Fibroblast of skin of abdomen (primary cell): ENCODE measurements at regions not wholly inside any gene's neighbourhood (a gene's known extent, or its start where the extent isn't known, plus 50 kb on each side); places are given as distances from the start of the nearest gene placed in this dataset.
A peak's percentile ranks its signal among the peaks of the same experiment; 100 is the strongest.
"Not testable (repeated sequence)": the region's sequence is repeated elsewhere in the genome, so short reads cannot be mapped to it uniquely, and the experiment has no call there.

Experiments
- DNase-seq: peaks from one replicate; pipeline ENCODE4 v3.0.0-alpha.2; 2013

DNA sequence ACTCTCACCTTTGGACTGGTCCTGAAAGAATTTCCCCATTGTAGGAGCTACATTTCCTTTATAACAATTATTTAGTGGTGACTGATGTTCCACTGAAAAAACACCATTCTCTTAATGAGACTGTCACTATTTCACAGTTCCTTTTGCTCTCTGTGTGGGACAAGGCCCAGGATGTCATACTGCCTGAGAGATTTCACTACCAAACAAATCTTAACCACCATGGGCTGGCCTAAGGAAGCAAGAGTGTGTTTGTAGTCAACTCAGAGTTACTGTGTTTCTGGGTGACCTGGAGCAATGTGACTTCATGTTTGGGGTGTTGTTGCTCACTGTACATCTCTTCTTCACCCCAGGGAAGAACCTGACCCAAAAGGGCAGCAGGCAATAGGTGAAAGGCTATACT is 50.1 kb upstream of the ZNF608 start:
- no peak for DNase-seq

DNA sequence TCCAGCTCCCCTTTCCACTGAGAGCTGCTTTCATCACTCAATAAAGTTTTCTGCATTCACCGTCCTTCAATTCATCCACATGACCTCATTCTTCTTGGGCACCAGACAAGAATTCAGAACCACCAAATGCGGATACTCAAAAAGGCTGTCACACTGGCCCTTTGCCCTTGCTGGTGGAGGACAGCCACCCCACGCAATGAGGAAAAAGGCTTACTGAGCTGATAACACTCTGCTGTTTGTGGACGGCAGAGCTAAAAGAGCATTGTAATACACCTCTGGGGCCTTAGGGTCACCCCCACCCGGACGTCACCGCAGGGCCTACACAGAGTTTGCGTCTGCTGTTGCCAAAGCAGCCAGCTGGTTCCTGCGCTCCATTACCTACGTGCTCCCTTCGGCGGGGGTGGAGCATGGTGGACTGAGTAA is 51.2 kb upstream of the ZNF608 start:
- no peak for DNase-seq

DNA sequence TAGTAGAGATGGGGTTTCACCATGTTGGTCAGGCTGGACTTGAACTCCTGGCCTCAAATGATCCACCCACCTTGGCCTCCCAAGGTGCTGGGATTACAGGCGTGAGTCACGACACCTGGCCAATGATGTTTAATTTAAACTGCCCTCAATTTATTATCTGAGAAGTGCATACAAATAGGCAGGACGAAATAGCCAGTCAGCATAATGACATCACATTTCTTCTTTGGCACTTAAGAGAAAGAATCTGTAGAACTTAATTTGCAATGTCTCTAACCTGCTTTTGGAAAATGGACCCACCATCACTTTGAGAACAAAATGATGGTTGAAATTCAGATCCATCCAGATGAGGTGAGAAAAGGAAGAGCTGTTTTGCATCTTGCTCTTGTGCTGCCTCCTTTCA is 52.5 kb upstream of the ZNF608 start:
- no peak for DNase-seq

DNA sequence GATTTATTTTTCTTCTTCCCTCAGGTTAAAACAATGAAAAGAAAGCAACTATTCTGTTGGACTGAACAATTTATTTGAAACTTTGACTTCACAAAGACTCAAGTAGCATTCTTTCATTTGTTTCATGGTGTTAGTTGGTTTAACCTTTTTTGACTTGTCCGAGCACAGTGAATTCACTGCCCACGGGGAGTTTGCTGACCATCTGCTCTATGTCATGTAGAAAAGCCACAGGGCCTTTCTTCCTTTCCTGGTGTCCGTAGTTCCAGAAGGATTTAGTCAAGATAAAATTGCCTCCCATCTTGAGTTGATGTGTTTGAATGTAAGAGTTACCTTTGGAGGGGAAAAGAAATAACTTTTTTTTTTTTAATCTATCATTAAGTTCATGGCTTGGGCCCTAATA is 55.1 kb upstream of the ZNF608 start:
- DNase-seq: no peak

DNA sequence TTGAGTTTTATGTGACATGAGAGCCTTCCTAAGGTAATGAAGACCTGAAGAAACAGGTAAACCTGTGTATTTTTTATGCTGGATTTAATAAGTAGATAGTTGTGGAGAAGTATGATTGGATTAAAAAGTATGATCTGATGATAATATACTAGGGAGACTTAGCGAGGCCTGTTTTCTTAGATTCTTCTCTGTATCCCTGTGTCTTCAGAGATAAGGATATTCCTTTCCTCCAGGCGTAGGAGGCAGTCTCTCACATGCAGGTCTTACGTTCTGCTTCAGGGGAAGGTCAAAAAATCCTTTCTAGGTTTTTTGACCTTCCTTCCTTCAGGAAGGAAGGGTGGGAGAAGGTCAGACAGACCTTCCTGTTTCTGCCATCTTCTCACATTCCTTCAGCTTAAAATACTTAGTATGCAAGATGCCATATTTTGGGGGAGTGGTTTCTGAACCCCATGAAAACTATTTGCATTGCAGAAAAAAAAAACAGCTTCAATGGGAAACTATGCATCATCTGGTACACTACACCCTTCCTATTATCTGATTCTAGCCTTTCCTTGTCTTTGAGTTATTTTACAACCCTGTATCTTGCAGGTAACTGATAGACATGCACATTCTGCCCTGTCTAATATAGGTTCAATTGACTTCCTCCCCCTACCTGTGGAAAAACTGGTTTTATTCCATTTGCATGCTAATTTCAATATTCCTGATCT is 57.3 kb upstream of the ZNF608 start:
- no peak for DNase-seq

DNA sequence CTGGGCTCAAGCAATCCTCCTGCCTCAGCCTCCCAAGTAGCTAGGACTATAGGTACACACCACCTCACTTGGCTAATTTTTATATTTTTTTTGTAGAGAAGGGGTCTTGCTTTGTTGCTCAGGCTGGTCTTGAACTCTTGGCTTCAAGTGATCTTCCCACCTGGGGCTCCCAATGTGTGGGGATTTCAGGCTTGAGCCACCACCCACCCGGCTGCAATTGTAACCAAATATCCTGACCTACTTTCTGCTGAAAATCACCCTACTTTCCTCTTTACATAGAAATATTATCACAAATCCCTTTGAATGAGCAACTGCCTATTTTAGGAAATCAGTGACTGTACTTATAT is 59.6 kb upstream of the ZNF608 start:
- no peak for DNase-seq

DNA sequence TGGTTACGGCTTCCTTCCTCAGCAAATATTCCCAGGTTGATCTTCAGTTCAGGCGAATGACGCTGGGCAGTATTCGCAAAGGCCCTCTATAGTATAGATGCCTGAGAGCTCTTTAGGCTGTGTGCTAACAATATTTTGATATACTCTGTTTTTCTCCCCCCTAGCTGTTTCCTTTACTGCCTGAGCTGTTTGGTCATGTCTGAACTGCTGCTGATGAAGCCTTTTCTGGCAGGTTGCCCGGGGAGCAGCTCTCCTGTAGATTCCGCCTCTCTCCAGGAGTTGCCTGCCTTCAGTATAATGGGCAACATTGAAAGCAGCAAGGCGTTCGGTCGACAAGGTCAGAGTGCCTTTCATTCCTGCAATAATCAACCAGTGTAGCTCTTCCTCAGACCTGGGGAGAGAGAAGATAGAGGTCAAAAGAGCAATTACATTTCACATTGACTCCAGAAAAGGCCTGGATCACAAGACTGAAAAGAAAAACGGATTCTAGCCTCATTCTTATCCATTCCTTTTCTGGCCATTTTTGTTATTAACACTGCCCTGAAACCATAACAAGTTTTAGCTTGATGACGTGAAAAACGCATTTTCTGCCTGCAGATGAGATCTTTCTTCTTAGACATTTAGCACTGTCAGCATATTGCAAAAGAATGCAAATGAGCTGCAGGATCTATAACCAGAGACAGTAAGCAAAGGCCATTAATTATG is 60.1 kb upstream of the ZNF608 start:
- peak; percentile 86 for DNase-seq

DNA sequence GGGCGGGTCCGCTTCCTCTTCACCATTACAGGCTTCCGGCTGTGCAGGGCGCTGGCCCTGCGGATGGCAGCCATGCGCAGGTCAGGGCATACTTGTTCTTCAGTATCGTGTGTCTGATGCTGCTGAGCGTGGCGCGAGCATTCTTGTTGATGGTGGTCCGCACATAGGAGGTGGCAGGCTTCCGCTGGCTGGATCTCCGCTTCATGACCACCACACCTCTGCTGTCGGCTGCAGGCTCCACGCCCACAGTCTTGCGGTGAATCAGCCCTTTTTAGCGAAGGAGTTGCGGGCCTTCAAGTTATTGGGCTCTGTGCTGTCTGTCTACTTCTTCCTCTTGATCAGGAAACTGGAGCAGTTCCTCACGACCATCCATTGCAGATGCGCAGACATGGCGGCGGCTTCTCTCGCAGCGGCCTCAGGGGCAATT is 62.4 kb upstream of the ZNF608 start:
- no peak for DNase-seq

DNA sequence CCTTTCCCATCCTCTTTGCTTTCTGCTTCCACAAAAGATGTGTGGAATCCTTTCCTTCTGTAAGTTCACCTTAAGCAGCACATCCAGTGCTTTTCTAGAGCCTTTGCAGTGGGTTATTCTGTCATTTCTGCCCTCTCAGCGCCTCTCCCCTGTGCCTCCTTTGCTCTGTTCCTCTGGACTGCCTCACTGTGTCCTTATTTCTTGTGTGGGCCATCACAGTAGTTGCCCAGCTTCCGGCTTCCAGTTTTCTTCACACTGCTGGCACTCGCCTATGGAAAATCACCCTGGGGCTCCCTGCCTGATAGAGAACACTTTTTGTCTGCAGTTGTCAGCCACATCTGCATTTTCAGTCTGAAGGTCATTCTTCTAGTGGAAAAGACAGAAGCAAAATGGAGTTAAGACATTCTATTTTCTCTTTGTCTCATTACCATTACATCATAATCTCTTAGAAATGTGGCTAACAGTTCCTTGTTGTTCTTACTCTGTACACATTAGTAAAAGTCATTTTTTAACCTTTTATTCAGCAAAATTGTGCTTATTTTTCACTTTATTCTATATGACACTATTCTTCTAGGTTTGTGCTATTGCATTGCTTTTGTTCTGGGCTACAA is 64.1 kb upstream of the ZNF608 start:
- DNase-seq: no peak

DNA sequence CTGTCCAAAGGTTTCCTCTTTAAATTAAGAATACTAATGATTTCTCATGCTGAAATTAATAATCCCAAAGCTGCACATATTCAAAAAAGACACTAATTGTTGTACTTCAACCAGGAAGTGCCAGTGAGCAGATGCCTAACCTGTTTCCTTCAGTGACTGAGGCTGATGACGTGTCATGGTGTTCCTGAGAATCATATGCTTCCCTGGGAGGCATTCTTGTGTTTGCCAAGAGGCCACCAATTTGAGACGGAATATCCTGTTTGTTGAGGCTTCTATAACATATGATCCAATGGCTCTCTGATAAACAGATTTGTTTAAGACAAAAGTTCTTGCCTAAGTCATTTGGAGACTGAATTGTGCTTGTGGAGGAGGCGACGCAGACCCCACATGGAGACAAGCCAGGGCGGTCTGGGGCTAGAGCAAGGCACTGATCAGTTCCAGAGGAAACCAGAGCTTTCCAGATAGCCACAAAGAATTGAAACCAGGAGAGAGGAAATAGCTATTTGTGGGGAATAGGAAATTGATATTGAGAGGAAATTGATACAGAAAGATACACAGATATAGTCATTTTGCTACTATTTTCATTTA is 66.4 kb upstream of the ZNF608 start:
- no peak for DNase-seq

DNA sequence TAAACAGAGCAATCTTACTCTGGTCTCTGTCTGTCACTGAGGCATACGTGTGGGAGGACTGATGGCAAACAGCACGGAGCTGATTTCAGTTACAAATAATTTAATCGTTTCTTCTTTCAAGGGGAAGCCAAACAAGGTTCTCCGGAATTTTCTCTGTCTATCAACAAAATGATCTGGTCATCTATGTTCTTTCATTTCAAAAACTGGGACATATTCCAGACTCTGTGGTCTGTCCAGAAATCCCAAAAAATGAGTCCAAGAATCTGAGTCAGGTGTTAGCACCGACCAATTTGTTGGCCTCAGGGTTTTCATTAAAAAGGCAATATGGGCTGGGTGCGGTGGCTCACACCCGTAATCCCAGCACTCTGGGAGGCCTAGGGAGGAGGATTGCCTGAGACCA is 69.9 kb upstream of the ZNF608 start:
- DNase-seq: no peak

DNA sequence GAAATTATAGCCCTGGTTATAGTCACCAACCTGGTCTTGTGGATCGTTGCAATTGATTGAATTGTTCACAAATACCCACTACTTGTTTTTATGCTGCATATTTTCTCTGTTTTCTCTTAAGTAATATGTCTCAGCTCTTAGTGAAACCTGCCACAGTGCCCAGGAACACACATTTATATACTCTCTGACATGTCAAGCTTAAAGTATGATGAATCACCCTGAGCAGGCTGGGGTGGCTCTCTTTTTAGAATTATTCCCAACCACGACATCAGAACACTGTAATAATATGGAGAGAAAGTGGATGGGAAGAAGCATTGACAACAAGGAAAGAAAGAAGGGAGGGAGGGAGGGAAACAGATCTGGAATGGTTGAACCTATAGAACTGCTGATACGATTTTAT is 72.8 kb upstream of the ZNF608 start:
- DNase-seq: no peak

DNA sequence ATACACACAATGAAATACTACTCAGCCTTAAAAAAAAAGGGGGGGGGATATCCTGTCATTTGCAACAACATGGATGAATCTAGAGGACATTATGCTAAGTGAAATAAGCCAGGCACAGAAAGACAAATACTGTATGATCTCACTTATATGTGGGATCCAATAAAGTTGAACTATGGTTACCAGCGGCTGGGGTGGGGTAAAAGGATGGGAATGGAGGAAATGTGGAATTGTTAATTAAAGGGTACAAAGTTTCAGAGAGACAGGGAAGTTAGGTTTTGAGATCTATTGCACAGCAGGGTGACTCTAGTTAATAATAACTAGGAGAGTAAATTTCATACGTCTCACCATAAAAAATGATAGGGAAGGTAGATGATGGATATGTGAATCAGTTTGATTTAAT is 76.2 kb upstream of the ZNF608 start:
- DNase-seq: no peak

DNA sequence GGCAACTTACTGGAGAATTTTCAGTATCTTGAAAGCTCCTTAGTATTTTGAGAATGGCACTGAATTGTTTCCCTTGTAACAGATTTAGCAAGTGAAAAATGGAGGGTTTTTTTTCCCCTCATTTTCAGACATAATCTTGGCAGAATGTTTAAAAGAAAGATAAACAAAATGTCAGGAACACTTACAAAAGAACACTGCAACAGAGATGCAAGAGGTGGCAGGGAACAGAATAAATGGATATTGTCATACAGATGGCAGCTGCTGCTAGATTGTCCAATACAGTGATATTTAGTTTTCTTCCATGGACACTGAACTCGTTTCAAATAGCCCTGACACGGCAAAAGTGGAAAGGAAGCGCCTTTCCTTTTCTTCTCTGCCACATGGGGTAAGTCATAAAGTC is 76.9 kb upstream of the ZNF608 start:
- DNase-seq: no peak

DNA sequence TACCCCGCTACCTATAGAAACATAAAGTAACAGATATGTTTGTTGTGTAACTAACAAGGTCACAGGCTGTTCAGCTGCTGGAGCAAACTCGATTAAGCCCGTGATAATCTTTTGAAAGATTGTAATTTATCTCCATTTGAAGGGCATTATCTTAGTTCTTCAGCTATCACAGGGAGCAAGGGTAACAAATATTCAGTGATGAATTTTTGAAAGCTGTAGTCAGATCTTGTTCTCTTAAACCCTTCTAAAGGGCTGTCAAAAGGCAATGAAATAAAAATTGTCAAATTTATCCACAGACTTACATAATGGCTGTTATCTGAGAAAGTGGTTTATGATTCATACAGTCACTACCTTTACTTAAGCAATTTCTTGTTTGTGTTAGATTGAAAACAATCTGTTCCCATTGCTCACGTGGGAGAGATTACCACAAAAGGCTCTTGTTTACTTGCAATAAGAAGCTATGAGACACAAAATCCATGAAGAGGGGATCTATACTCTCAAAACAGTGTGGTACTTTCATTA is 78.3 kb upstream of the ZNF608 start:
- peak; percentile 31 for DNase-seq

DNA sequence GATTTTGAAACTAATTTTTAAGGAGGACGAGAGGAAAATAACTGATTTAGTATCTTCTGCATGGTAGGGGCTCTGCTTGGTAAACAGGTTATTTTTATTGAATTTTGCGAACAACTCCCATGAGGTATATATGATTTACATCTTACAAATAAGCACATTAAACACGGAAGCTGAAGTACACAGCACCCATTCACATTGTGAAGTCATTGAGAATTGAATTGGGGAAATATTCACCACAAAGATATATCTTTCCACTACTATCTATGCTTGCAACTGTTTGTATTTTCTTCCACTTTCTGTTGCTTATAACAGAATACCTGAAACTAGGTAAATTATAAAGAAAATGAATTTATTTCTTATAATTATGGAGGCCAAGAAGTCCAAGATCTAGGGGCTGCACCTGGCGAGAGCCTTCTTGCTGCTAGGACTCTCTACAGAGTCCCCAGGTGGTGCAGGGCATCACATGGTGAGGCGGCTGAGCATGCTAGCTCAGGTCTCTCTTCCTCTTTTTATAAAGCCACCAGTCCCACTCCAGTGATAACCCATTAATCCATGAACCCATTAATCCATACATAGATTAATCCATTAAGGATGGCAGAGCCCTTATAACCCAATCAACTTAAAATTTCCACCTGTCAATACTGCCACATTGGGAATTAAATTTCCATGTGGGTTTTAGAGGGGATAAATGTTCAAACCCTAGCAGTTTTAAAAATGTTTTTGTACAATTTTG is 79.0 kb upstream of the ZNF608 start:
- no peak for DNase-seq

DNA sequence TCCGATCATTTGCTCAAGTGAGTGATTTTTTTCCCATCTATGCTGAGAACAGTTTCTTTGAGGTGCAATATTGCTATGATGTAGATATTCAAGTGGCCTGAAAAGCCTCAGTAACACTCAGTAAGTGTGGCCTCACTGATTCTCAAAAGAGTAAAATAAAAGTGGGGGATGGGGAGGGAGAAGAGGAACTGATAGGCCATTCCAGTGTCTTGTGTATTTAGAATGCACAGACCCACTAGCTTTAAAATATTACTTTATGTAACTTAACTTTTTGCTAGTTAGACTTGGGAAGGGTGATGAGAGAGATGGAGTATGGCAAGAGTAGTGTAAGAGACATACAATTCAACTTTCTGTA is 79.5 kb upstream of the ZNF608 start:
- no peak for DNase-seq

DNA sequence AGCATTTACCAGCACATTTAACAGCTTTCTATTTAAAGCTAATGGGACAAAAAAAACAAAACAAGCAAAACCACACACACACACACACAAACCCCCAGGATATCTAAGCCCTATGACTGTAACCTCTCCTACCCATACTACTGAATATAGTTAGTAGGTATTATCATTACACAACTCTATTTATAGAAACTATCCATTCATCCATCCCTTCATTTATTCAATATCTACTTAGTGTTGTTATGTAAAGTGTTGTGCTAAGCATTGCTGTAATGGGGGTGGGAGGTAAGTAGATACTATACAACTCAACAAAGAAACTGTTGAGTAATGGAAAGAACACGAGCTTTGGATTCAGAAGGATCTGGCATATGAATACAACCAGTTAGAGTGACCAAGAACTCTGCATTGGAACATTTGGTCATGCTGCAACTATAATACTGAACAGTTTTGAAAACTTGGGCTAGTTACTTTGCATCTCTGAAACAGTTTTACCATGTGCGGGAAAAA is 82.3 kb upstream of the ZNF608 start:
- no peak for DNase-seq

DNA sequence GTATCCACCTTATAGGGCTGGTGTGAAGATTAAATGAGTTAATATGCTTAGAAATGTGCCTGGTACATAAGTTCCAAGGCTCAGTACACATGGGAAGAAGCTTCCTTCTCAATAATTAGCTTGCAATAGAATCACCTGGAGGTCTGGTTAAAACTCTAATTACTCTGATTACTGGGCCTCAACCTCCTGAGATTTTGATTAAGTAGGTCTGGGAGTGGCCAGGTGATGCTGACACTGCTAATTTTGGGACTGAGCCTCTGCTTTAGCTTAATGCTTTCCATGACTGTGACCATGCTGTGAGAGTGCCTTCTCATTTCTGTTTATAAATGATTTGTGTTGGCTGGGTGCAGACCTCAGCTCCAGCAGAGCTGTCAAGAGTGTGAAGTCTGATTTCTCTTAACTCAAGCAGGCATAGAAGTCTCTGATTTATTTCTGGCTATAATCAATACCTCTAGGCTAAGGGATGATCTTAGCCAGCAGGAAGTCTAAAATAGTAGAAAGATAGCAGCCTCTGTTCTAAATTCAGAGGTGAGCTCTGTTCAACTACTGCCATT is 85.3 kb upstream of the ZNF608 start:
- no peak for DNase-seq

DNA sequence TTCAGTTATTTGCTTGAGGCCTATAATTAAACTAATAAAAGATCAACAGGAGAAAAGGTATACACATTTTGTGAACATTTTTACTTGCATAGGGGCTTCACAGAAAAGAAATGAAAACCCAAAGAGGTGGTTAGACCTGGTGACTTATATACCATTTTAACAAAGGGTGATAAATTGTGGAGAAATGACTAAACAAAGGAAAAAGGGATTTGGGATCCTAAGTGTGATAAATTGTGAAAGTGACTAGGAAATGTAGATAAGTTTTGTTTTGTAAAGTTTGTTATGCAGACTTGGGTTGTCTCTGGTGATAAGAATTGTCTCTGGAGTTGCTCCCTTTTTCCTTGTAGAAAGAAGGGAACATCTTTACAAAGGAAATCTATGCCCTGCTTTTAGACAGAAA is 86.1 kb upstream of the ZNF608 start:
- DNase-seq: no peak

DNA sequence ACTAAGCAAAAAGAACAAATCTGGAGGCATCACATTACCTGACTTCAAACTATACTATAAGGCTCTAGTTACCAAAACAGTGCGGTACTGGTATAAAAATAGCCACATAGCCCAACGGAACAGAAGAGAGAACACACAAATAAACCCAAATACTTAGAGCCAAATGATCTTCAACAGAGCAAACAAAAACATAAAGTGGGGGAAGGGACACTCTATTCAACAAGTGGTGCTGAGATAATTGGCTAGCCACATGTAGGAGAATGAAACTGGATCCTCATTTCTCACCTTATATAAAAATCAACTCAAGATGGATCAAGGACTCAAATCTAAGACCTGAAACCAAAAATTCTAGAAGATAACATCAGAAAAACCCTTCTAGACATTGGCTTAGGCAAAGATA is 89.9 kb upstream of the ZNF608 start:
- DNase-seq: not testable (repeated sequence)

DNA sequence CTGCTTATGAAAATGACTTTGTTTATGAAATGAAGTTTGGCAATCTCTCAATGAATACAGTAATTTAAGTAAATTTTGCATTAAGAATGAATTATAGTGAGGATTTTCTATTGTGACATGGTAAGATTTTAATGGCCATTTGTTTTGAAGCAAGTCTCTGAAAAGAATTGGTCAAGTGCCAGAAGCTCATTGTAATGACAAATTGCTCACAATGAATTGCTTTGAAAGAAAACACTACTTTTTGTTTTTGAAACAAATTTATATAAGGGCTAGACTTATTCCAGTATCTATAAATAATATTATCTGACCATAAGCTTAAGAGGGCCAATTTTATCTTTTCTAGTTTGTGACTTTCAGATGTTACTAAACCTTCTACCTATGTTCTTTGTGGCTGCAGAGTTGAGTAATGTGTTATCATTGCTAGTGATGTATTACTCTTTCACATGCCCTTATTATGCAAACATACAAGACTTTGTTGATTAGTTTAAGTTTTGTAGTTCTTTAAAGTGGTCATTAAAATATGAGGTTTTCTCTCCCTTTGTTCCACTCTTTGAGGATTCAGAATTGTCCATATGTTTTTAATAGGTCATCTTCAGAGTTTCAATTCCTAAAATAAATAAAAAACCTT is 93.0 kb upstream of the ZNF608 start:
- no peak for DNase-seq
